ENCODE measurements at regions not wholly inside any gene's neighbourhood (a gene's known extent, or its start where the extent isn't known, plus 50 kb on each side); places are given as distances from the start of the nearest gene placed in this dataset.
"Not testable (repeated sequence)": the region's sequence is repeated elsewhere in the genome, so short reads cannot be mapped to it uniquely, and the experiment has no call there.

GRCh38 chr12:89278169-89278568 is 74.1 kb downstream of the DUSP6 start:
- no peak for TF ChIP-seq CTCF (conservative IDR thresholded peaks at IDR 0.05; ENCODE audit: low read depth, low read length)
- no peak for DNase-seq (ENCODE audit: low read depth)
- H3K4me3 ChIP-seq (ENCODE audit: low read depth, low read length) = no peak overlapping the region

- no peak for TF ChIP-seq CTCF (conservative IDR thresholded peaks at IDR 0.05; ENCODE audit: low read depth, low read length)
- no peak overlapping the region for H3K4me3 ChIP-seq (ENCODE audit: low read depth, low read length)
- no peak for DNase-seq (ENCODE audit: low read depth)
Observed at GRCh38 chr12:89276860-89277259, 75.4 kb downstream of the DUSP6 start.

- no peak for DNase-seq (ENCODE audit: low read depth)
- no peak for TF ChIP-seq CTCF (conservative IDR thresholded peaks at IDR 0.05; ENCODE audit: low read depth, low read length)
- H3K4me3 ChIP-seq (ENCODE audit: low read depth, low read length) = no peak overlapping the region
Observed at GRCh38 chr12:89273525-89273924, 78.8 kb downstream of the DUSP6 start.

- TF ChIP-seq CTCF (conservative IDR thresholded peaks at IDR 0.05; ENCODE audit: low read depth, low read length) = no peak
- DNase-seq (ENCODE audit: low read depth) = no peak
- H3K4me3 ChIP-seq (ENCODE audit: low read depth, low read length) = no peak overlapping the region
Observed at GRCh38 chr12:89270548-89270947, 81.8 kb downstream of the DUSP6 start.

- no peak for DNase-seq (ENCODE audit: low read depth)
- no peak for TF ChIP-seq CTCF (conservative IDR thresholded peaks at IDR 0.05; ENCODE audit: low read depth, low read length)
- no peak overlapping the region for H3K4me3 ChIP-seq (ENCODE audit: low read depth, low read length)
Observed at GRCh38 chr12:89269174-89269573, 83.1 kb downstream of the DUSP6 start.

- no peak for TF ChIP-seq CTCF (conservative IDR thresholded peaks at IDR 0.05; ENCODE audit: low read depth, low read length)
- H3K4me3 ChIP-seq (ENCODE audit: low read depth, low read length) = no peak overlapping the region
- no peak for DNase-seq (ENCODE audit: low read depth)
Observed at GRCh38 chr12:89267404-89267803, 84.9 kb downstream of the DUSP6 start.

- not testable (repeated sequence) for DNase-seq (ENCODE audit: low read depth); H3K4me3 ChIP-seq (ENCODE audit: low read depth, low read length)
Observed at GRCh38 chr12:89266574-89267188, 85.6 kb downstream of the DUSP6 start.
